ENCODE measurements at regions not wholly inside any gene's neighbourhood (a gene's known extent, or its start where the extent isn't known, plus 50 kb on each side); places are given as distances from the start of the nearest gene placed in this dataset.

DNA sequence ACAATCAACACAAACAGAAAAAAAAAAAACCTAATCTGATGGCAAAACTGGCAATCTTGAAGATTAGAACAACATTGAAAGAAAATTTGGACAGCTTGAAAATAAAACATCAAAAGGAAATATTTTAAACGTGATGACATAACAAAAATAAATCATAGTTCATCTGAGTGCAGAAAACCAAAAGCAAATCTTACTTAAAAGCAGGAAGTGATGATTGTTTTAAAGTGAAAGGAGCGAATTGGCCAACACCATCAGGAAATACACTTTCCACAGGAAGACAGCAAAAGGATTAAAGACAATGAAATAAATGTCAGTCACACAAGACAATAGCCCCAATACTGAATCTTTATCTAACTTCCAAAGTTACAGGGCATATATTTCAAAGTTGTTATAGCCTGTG lies 696.5 kb upstream of the CHORDC1 start:
- TF ChIP-seq CTCF (IDR thresholded peaks at IDR 0.05) (no peak), FOSL2 (IDR thresholded peaks at IDR 0.05; ENCODE audit: borderline replicate concordance, low read depth) (no peak), POLR2AphosphoS5 (IDR thresholded peaks at IDR 0.05; ENCODE audit: low read depth, low read length) (no peak), SIN3A (IDR thresholded peaks at IDR 0.05; ENCODE audit: borderline replicate concordance, low read depth, low read length) (no peak), TAF1 (IDR thresholded peaks at IDR 0.05; ENCODE audit: borderline replicate concordance, low read depth, low read length) (no peak), MXI1 (IDR thresholded peaks at IDR 0.05; ENCODE audit: low read depth, low read length) (no peak), EP300 (IDR thresholded peaks at IDR 0.05; ENCODE audit: borderline replicate concordance in 1 of 2, low read depth in 1 of 2, low read length in 1 of 2) (no peak; a peak in 1 of 4 replicates), TEAD4 (IDR thresholded peaks at IDR 0.05; ENCODE audit: borderline replicate concordance, insufficient read depth) (no peak), REST (IDR thresholded peaks at IDR 0.05; ENCODE audit: low read depth, low read length) (no peak), EZH2phosphoT487 (IDR thresholded peaks at IDR 0.05; ENCODE audit: borderline replicate concordance, low read depth) (no peak), FOXJ3 (CRISPR knock-in tag; IDR thresholded peaks at IDR 0.05) (no peak)
- TF ChIP-seq, protein P1, sequence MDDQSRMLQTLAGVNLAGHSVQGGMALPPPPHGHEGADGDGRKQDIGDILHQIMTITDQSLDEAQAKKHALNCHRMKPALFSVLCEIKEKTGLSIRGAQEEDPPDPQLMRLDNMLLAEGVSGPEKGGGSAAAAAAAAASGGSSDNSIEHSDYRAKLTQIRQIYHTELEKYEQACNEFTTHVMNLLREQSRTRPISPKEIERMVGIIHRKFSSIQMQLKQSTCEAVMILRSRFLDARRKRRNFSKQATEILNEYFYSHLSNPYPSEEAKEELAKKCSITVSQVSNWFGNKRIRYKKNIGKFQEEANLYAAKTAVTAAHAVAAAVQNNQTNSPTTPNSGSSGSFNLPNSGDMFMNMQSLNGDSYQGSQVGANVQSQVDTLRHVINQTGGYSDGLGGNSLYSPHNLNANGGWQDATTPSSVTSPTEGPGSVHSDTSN (IDR thresholded peaks at IDR 0.05) = no peak

All from SK-N-SH (cell line).